H1 (cell line): ENCODE measurements at regions not wholly inside any gene's neighbourhood (a gene's known extent, or its start where the extent isn't known, plus 50 kb on each side); places are given as distances from the start of the nearest gene placed in this dataset.

Source experiments
- CTCF ChIA-PET: fragments of 300-600 bp; sonication (Branson Sonifier 250); formaldehyde crosslinking; loops from one replicate; lab custom pipeline; 2021; ENCODE audit not compliant: partially characterized antibody; lab: Charles Lee
- POLR2A ChIA-PET: fragments of 300-600 bp; sonication (Branson Sonifier 250); formaldehyde crosslinking; loops from one replicate; lab custom pipeline; 2021; ENCODE audit warnings: inconsistent platforms; ENCODE audit not compliant: partially characterized antibody; lab: Charles Lee
- DNase-seq, 2 experiments: peaks; one replicate each; pipeline versions ENCODE4 v3.0.0 to v3.0.0-alpha.2; 2010 to 2022; ENCODE audit warnings: low spot score in 2 of 2, low read depth in 1 of 2, mixed read lengths in 1 of 2
- FAIRE-seq: peaks from 2 replicates; lab custom pipeline; 2011; peaks lifted over from hg19 to GRCh38; lab: Jason Lieb, UNC
- H2AFZ ChIP-seq: 2 replicates; pipeline ENCODE4 v1.8.1; 2012; ENCODE audit warnings: low read length, inconsistent platforms
- H2AK5ac ChIP-seq: 2 replicates; pipeline ENCODE4 v1.6.1; 2013; ENCODE audit warnings: low read depth, low read length
- H2BK120ac ChIP-seq: replicated peaks from 2 replicates; pipeline ENCODE3; 2013; ENCODE audit warnings: low read depth, low read length, inconsistent platforms
- H2BK12ac ChIP-seq: 2 replicates; pipeline ENCODE4 v1.6.1; 2013; ENCODE audit warnings: low read depth, low read length
- H2BK15ac ChIP-seq: 2 replicates; pipeline ENCODE4 v1.6.1; 2013; ENCODE audit warnings: low read length
- H2BK20ac ChIP-seq: 2 replicates; pipeline ENCODE4 v1.6.1; 2013; ENCODE audit warnings: low read length
- H2BK5ac ChIP-seq: 2 replicates; pipeline ENCODE4 v1.6.1; 2013; ENCODE audit warnings: low read depth, low read length
- H3K14ac ChIP-seq: 2 replicates; pipeline ENCODE4 v1.6.1; 2013; ENCODE audit warnings: inconsistent platforms; ENCODE audit not compliant: insufficient read length
- H3K18ac ChIP-seq: 2 replicates; pipeline ENCODE4 v1.6.1; 2013; ENCODE audit warnings: low read length; ENCODE audit errors: extremely low read depth
- H3K23ac ChIP-seq: 2 replicates; pipeline ENCODE4 v1.6.1; 2013; ENCODE audit warnings: inconsistent platforms; ENCODE audit not compliant: insufficient read length
- H3K23me2 ChIP-seq: 2 replicates; pipeline ENCODE4 v1.6.1; 2013; ENCODE audit warnings: low read depth, low read length
- H3K27ac ChIP-seq: 2 replicates; pipeline ENCODE4 v1.6.1; 2011; ENCODE audit warnings: low read depth, low read length, inconsistent platforms
- H3K27me3 ChIP-seq, 4 experiments: replicated peaks in 1 of 4; 1 replicate in 1 of 4; 2 replicates in 3 of 4; pipeline versions ENCODE4 v1.6.1 to v1.8.1; 2011 to 2013; ENCODE audit warnings: low read length in 3 of 4, mild to moderate bottlenecking in 3 of 4, inconsistent platforms in 2 of 4, mixed read lengths in 2 of 4, moderate library complexity in 1 of 4; ENCODE audit not compliant: control insufficient read depth in 3 of 4, insufficient read depth in 3 of 4; ENCODE audit errors: extremely low read depth in 1 of 4
- H3K36me3 ChIP-seq, 4 experiments: 2 replicates each; pipeline versions ENCODE4 v1.6.1 to v1.8.1; 2011 to 2013; ENCODE audit warnings: mild to moderate bottlenecking in 4 of 4, low read length in 3 of 4, moderate library complexity in 2 of 4, control low read depth in 1 of 4, inconsistent platforms in 1 of 4; ENCODE audit not compliant: insufficient read depth in 4 of 4, control insufficient read depth in 2 of 4
- H3K4ac ChIP-seq: replicated peaks from 2 replicates; pipeline ENCODE3; 2013; ENCODE audit warnings: low read length, low read depth, mixed read lengths, inconsistent platforms; ENCODE audit not compliant: insufficient read length
- H3K4me1 ChIP-seq, 4 experiments: replicated peaks in 1 of 4; 1 replicate in 1 of 4; 2 replicates in 3 of 4; pipeline versions ENCODE4 v1.6.1 to v1.8.1; 2011 to 2013; ENCODE audit warnings: low read length in 3 of 4, inconsistent platforms in 2 of 4, mixed read lengths in 1 of 4; ENCODE audit not compliant: insufficient read depth in 4 of 4, control insufficient read depth in 3 of 4
- H3K4me2 ChIP-seq, 2 experiments: 2 replicates each; pipeline versions ENCODE4 v1.6.1 to v1.8.1; 2011 to 2013; ENCODE audit warnings: low read depth in 2 of 2, low read length in 2 of 2, control low read depth in 1 of 2, inconsistent platforms in 1 of 2, mild to moderate bottlenecking in 1 of 2; ENCODE audit not compliant: insufficient read depth in 1 of 2
- H3K4me3 ChIP-seq, 4 experiments: fragments of 200-600, 300-600 bp in 1 of 4; sonication (generic), shearing (Covaris generic), sonication (Bioruptor Twin) in 1 of 4; 2 replicates each; pipeline versions ENCODE4 v1.5.1 to v1.8.1; 2011 to 2016; ENCODE audit warnings: low read length in 4 of 4, low read depth in 3 of 4, control low read depth in 2 of 4, inconsistent platforms in 2 of 4, mild to moderate bottlenecking in 2 of 4, mixed read lengths in 1 of 4, moderate library complexity in 1 of 4; ENCODE audit not compliant: insufficient read depth in 2 of 4; ENCODE audit errors: extremely low read depth in 1 of 4
- H3K56ac ChIP-seq: replicated peaks from 2 replicates; pipeline ENCODE3; 2013; ENCODE audit warnings: low read depth, mild to moderate bottlenecking, mixed read lengths, low read length, inconsistent platforms; ENCODE audit not compliant: insufficient read length
- H3K79me1 ChIP-seq: 2 replicates; pipeline ENCODE4 v1.6.1; 2013; ENCODE audit warnings: low read depth, low read length, control low read depth
- H3K79me2 ChIP-seq, 2 experiments: 2 replicates each; pipeline versions ENCODE4 v1.6.1 to v1.8.1; 2012 to 2013; ENCODE audit warnings: low read length in 2 of 2, mild to moderate bottlenecking in 2 of 2, inconsistent platforms in 1 of 2; ENCODE audit not compliant: insufficient read depth in 2 of 2, control insufficient read depth in 1 of 2
- H3K9ac ChIP-seq, 4 experiments: replicated peaks in 1 of 4; 1 replicate in 1 of 4; 2 replicates in 3 of 4; pipeline versions ENCODE4 v1.6.1 to v1.8.1; 2011 to 2013; ENCODE audit warnings: low read depth in 3 of 4, low read length in 3 of 4, control low read depth in 2 of 4, mild to moderate bottlenecking in 2 of 4, moderate library complexity in 2 of 4, inconsistent platforms in 1 of 4; ENCODE audit errors: extremely low read depth in 1 of 4
- H3K9me3 ChIP-seq, 2 experiments: 2 replicates each; pipeline versions ENCODE4 v1.6.1 to v1.8.1; 2012 to 2013; ENCODE audit warnings: mild to moderate bottlenecking in 2 of 2, moderate library complexity in 2 of 2, control low read depth in 1 of 2, inconsistent platforms in 1 of 2, low read depth in 1 of 2, low read length in 1 of 2, mixed read lengths in 1 of 2; ENCODE audit not compliant: insufficient read depth in 2 of 2
- H4K20me1 ChIP-seq, 2 experiments: replicated peaks in 1 of 2; 2 replicates each; pipeline versions ENCODE3 to v1.8.1; 2011 to 2013; ENCODE audit warnings: inconsistent platforms in 2 of 2, low read length in 2 of 2, mild to moderate bottlenecking in 1 of 2; ENCODE audit not compliant: insufficient read depth in 2 of 2, control insufficient read depth in 1 of 2
- H4K5ac ChIP-seq: 2 replicates; pipeline ENCODE4 v1.6.1; 2013; ENCODE audit warnings: low read length, low read depth, mixed read lengths, inconsistent platforms; ENCODE audit not compliant: insufficient read length
- H4K8ac ChIP-seq: 2 replicates; pipeline ENCODE4 v1.8.0; 2013; ENCODE audit warnings: mild to moderate bottlenecking, moderate library complexity, low read length, inconsistent platforms; ENCODE audit not compliant: insufficient read depth; ENCODE audit errors: extremely low read depth
- H4K91ac ChIP-seq: replicated peaks from 2 replicates; pipeline ENCODE3; 2013; ENCODE audit warnings: low read length, mixed read lengths, inconsistent platforms; ENCODE audit not compliant: insufficient read length
- ATF2 ChIP-seq: IDR thresholded peaks from 2 replicates; pipeline ENCODE4 v1.6.1; 2012; ENCODE audit warnings: low read length, inconsistent platforms
- CEBPB ChIP-seq: IDR thresholded peaks from 2 replicates; pipeline ENCODE4 v1.6.1; 2012; ENCODE audit warnings: low read depth, low read length
- SP1 ChIP-seq: IDR thresholded peaks from 2 replicates; pipeline ENCODE4 v1.6.1; 2011; ENCODE audit warnings: low read depth, low read length
- WGBS, 2 experiments: shearing (Covaris generic) in 1 of 2; methylation state at CpG; one replicate each; pipeline versions ENCODE4 v1.1.6 to v1.1.7; 2013 to 2015; ENCODE audit warnings: low lambda C conversion rate in 2 of 2, mixed read lengths in 2 of 2, inconsistent platforms in 1 of 2, low coverage in 1 of 2, missing lambda C conversion rate in 1 of 2; ENCODE audit not compliant: insufficient replicate concordance in 2 of 2, insufficient coverage in 1 of 2, insufficient read length in 1 of 2; ENCODE audit errors: extremely low coverage in 1 of 2, missing lambda C conversion rate in 1 of 2; 5-methylcytosine and 5-hydroxymethylcytosine counted together

GRCh38 chr14:82309199-82309598, 775.5 kb upstream of the SEL1L start:
- Histone ChIP-seq H3K23ac (no peak overlapping the region), H2BK5ac (no peak overlapping the region), H3K4me3 (no peak overlapping the region)
- no peak for TF ChIP-seq CEBPB
- TF ChIP-seq ATF2: no peak
- no peak for TF ChIP-seq SP1
- TF ChIP-seq, all 59 proteins: peak for 0
- no peak overlapping the region for H2BK15ac ChIP-seq
- H3K4ac ChIP-seq: no peak overlapping the region
- H3K27ac ChIP-seq: no peak overlapping the region
- H4K20me1 ChIP-seq: no peaks in the 10 kb centered on the region
- no peaks in the 10 kb centered on the region for H3K23me2 ChIP-seq
- H3K79me1 ChIP-seq: no peaks in the 10 kb centered on the region
- ChIA-PET POLR2A (no interaction called here), CTCF (no interaction called here)
- H2BK20ac ChIP-seq: no peak overlapping the region
- DNase-seq (no peak), FAIRE-seq (no peak)
- H3K27me3 ChIP-seq: no peaks in the 10 kb centered on the region
- H3K36me3 ChIP-seq: no peaks in the 10 kb centered on the region
- no peak overlapping the region for H3K18ac ChIP-seq
- H2AK5ac ChIP-seq: no peak overlapping the region
- H3K79me2 ChIP-seq: no peaks in the 10 kb centered on the region
- no peak overlapping the region for H3K4me2 ChIP-seq
- H2BK120ac ChIP-seq: no peak overlapping the region
- no peak overlapping the region for H3K9ac ChIP-seq
- no peak overlapping the region for H4K8ac ChIP-seq
- no peak overlapping the region for H3K56ac ChIP-seq
- peaks cover 8 to 10% of the 10 kb centered on the region in 2 experiments; a peak in 3 of 4 replicates for H3K9me3 ChIP-seq
- WGBS, 2 experiments: 82% methylated on average over 2 of the region's 2 CpGs; no CpG with 5 or more reads in 1 of the 2 experiments
- H4K91ac ChIP-seq: no peak overlapping the region
- no peak overlapping the region for H2BK12ac ChIP-seq
- H4K5ac ChIP-seq: no peak overlapping the region
- H2AFZ ChIP-seq: no peak overlapping the region
- no peaks in the 10 kb centered on the region for H3K4me1 ChIP-seq
- no peak overlapping the region for H3K14ac ChIP-seq
